HS-5 (cell line): ENCODE measurements at regions not wholly inside any gene's neighbourhood (a gene's known extent, or its start where the extent isn't known, plus 50 kb on each side); places are given as distances from the start of the nearest gene placed in this dataset.

ENCODE experiments used
- DNase-seq: peaks from one replicate; pipeline ENCODE4 v3.0.0-alpha.2; 2012; ENCODE audit warnings: low read depth

- DNase-seq = no peak
Observed at GRCh38 chr13:26965952-26966700, 205.5 kb downstream of the USP12 start.

- DNase-seq = no peak
Observed at GRCh38 chr13:26964278-26965250, 204.0 kb upstream of the GPR12 start.

GRCh38 chr13:26962671-26963070 lies 202.1 kb upstream of the GPR12 start:
- no peak for DNase-seq

- DNase-seq = no peak
Observed at GRCh38 chr13:26961890-26962615, 201.5 kb upstream of the GPR12 start.

- DNase-seq = no peak
Observed at GRCh38 chr13:26957182-26957581, 196.6 kb upstream of the GPR12 start.

GRCh38 chr13:26956522-26957142 lies 196.0 kb upstream of the GPR12 start:
- no peak for DNase-seq

GRCh38 chr13:26954976-26955375 lies 194.4 kb upstream of the GPR12 start:
- DNase-seq = no peak

GRCh38 chr13:26953291-26953690 lies 192.7 kb upstream of the GPR12 start:
- DNase-seq = no peak

GRCh38 chr13:26952551-26953143 lies 192.1 kb upstream of the GPR12 start:
- no peak for DNase-seq

- DNase-seq = no peak
Observed at GRCh38 chr13:26951581-26952177, 191.1 kb upstream of the GPR12 start.

GRCh38 chr13:26950968-26951367 lies 190.4 kb upstream of the GPR12 start:
- DNase-seq = no peak

GRCh38 chr13:26950546-26950945 lies 190.0 kb upstream of the GPR12 start:
- DNase-seq = no peak

GRCh38 chr13:26949701-26950502 lies 189.3 kb upstream of the GPR12 start:
- DNase-seq = no peak

GRCh38 chr13:26948353-26948752 lies 187.8 kb upstream of the GPR12 start:
- DNase-seq = no peak

- no peak for DNase-seq
Observed at GRCh38 chr13:26946684-26947343, 186.2 kb upstream of the GPR12 start.

GRCh38 chr13:26943748-26944147 lies 183.2 kb upstream of the GPR12 start:
- DNase-seq = no peak

- DNase-seq = no peak
Observed at GRCh38 chr13:26942184-26942583, 181.6 kb upstream of the GPR12 start.

GRCh38 chr13:26941345-26942174 lies 181.0 kb upstream of the GPR12 start:
- DNase-seq = no peak

- DNase-seq = no peak
Observed at GRCh38 chr13:26934096-26934495, 173.5 kb upstream of the GPR12 start.
